GM12864 (cell line): ENCODE measurements at regions not wholly inside any gene's neighbourhood (a gene's known extent, or its start where the extent isn't known, plus 50 kb on each side); places are given as distances from the start of the nearest gene placed in this dataset.

Source experiments
- DNase-seq: peaks from one replicate; pipeline ENCODE4 v3.0.0-alpha.2; 2011; ENCODE audit warnings: low read depth
- H3K4me3 ChIP-seq: 2 replicates; pipeline ENCODE4 v1.5.1; 2011; ENCODE audit warnings: mild to moderate bottlenecking, low read depth, low read length, control low read depth
- CTCF ChIP-seq: IDR thresholded peaks from 2 replicates; pipeline ENCODE4 v1.5.1; 2011; ENCODE audit warnings: low read depth, mild to moderate bottlenecking, moderate library complexity, low read length, control low read depth, inconsistent platforms; ENCODE audit errors: missing control alignments

GRCh38 chr1:101309334-101310311 is 72.8 kb downstream of the S1PR1 start:
- peak overlapping the region; percentile 44 for H3K4me3 ChIP-seq
- peak; percentile 90 for TF ChIP-seq CTCF
- no peak for DNase-seq

- no peak overlapping the region; the same call in 1 of the 2 replicates for H3K4me3 ChIP-seq
- DNase-seq: no peak
- TF ChIP-seq CTCF: no peak
Measured at GRCh38 chr1:101310506-101310905, 73.7 kb downstream of the S1PR1 start.

- no peak for TF ChIP-seq CTCF
- H3K4me3 ChIP-seq: no peak overlapping the region; the same call in 1 of the 2 replicates
- no peak for DNase-seq
Measured at GRCh38 chr1:101311146-101311920, 74.5 kb downstream of the S1PR1 start.

- peak overlapping the region; percentile 36 for H3K4me3 ChIP-seq
- no peak for DNase-seq
- TF ChIP-seq CTCF: no peak
Measured at GRCh38 chr1:101312147-101312546, 75.3 kb downstream of the S1PR1 start.

- H3K4me3 ChIP-seq: no peak overlapping the region
- no peak for DNase-seq
- no peak for TF ChIP-seq CTCF
Measured at GRCh38 chr1:101313356-101313755, 76.5 kb downstream of the S1PR1 start.

GRCh38 chr1:101314244-101314643 is 77.4 kb downstream of the S1PR1 start:
- no peak for TF ChIP-seq CTCF
- DNase-seq: no peak
- H3K4me3 ChIP-seq: no peak overlapping the region
